MG63 (cell line): ENCODE measurements at regions not wholly inside any gene's neighbourhood (a gene's known extent, or its start where the extent isn't known, plus 50 kb on each side); places are given as distances from the start of the nearest gene placed in this dataset.

Source experiments
- DNase-seq: peaks from one replicate; pipeline ENCODE4 v3.0.0-alpha.2; 2020
- H3K27me3 ChIP-seq: fragments of 250-450 bp; sonication (Bioruptor Pico); 2 replicates; pipeline ENCODE4 v1.5.1; 2020; ENCODE audit warnings: mild to moderate bottlenecking, moderate library complexity
- H3K36me3 ChIP-seq: fragments of 250-450 bp; sonication (Bioruptor Pico); 2 replicates; pipeline ENCODE4 v1.5.1; 2020; ENCODE audit warnings: mild to moderate bottlenecking, moderate library complexity
- H3K4me3 ChIP-seq: fragments of 250-450 bp; sonication (Bioruptor Pico); 2 replicates; pipeline ENCODE4 v1.5.1; 2020; ENCODE audit warnings: mild to moderate bottlenecking, moderate library complexity
- H3K9me3 ChIP-seq: fragments of 250-450 bp; sonication (Bioruptor Pico); 2 replicates; pipeline ENCODE4 v1.5.1; 2020; ENCODE audit warnings: mild to moderate bottlenecking, moderate library complexity

GRCh38 chr5:9927521-9927997, 297.4 kb upstream of the TAS2R1 start:
- H3K9me3 ChIP-seq = peaks cover 16% of the 10 kb centered on the region
- H3K36me3 ChIP-seq = peaks cover 7% of the 10 kb centered on the region; the same call in 1 of the 2 replicates
- no peak for DNase-seq
- H3K4me3 ChIP-seq = no peak overlapping the region
- no peaks in the 10 kb centered on the region for H3K27me3 ChIP-seq

GRCh38 chr5:9927106-9927505, 297.0 kb upstream of the TAS2R1 start:
- peaks cover 7% of the 10 kb centered on the region; the same call in 1 of the 2 replicates for H3K36me3 ChIP-seq

GRCh38 chr5:9924614-9925013, 294.5 kb upstream of the TAS2R1 start:
- no peaks in the 10 kb centered on the region for H3K27me3 ChIP-seq
- peak; percentile 67 for DNase-seq
- H3K4me3 ChIP-seq = no peak overlapping the region
- peaks cover 7% of the 10 kb centered on the region; the same call in 1 of the 2 replicates for H3K36me3 ChIP-seq
- peaks cover 21% of the 10 kb centered on the region for H3K9me3 ChIP-seq

More at GRCh38 chr5:9927106-9927505, 297.0 kb upstream of the TAS2R1 start:
- Histone ChIP-seq H3K27me3 (no peaks in the 10 kb centered on the region), H3K9me3 (peaks cover 20% of the 10 kb centered on the region), H3K4me3 (no peak overlapping the region)
- no peak for DNase-seq

GRCh38 chr5:9922719-9923118, 292.6 kb upstream of the TAS2R1 start:
- Histone ChIP-seq H3K27me3 (no peaks in the 10 kb centered on the region), H3K4me3 (no peak overlapping the region), H3K9me3 (peaks cover 21% of the 10 kb centered on the region), H3K36me3 (peaks cover 7% of the 10 kb centered on the region; the same call in 1 of the 2 replicates)
- DNase-seq = no peak

- no peak overlapping the region for H3K4me3 ChIP-seq
- DNase-seq = no peak
- H3K9me3 ChIP-seq = peaks cover 21% of the 10 kb centered on the region
- no peaks in the 10 kb centered on the region for H3K27me3 ChIP-seq
- peaks cover 7% of the 10 kb centered on the region; the same call in 1 of the 2 replicates for H3K36me3 ChIP-seq
These were observed 290.5 kb upstream of the TAS2R1 start for GRCh38 chr5:9920697-9921096.

- H3K4me3 ChIP-seq = no peak overlapping the region
- H3K9me3 ChIP-seq = peaks cover 21% of the 10 kb centered on the region
- no peaks in the 10 kb centered on the region for H3K27me3 ChIP-seq
- no peak for DNase-seq
- H3K36me3 ChIP-seq = peaks cover 7% of the 10 kb centered on the region; the same call in 1 of the 2 replicates
These were observed 289.3 kb upstream of the TAS2R1 start for GRCh38 chr5:9919306-9920030.

DNA sequence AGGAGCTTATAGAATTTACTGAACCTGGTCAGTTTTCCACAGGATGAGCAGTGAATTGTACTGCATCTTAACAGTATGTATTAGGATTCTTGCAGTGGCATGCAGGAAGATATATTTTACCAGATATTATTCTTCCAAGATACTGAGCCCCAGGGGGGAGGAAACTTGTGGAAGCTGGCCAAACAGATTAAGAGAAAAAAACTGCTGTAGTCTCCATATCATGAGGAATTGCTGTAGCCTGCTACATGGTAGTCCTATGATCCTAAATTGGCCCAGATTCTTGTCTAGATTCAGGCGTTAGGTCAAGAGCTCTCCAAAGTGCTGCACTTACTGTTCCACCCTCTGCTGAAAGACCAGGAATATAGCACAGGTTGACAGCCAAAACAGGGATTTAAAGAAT, 275.5 kb upstream of the TAS2R1 start:
- no peak for DNase-seq
- Histone ChIP-seq H3K4me3 (no peak overlapping the region), H3K36me3 (no peaks in the 10 kb centered on the region), H3K27me3 (no peaks in the 10 kb centered on the region), H3K9me3 (peaks cover 7% of the 10 kb centered on the region)

DNA sequence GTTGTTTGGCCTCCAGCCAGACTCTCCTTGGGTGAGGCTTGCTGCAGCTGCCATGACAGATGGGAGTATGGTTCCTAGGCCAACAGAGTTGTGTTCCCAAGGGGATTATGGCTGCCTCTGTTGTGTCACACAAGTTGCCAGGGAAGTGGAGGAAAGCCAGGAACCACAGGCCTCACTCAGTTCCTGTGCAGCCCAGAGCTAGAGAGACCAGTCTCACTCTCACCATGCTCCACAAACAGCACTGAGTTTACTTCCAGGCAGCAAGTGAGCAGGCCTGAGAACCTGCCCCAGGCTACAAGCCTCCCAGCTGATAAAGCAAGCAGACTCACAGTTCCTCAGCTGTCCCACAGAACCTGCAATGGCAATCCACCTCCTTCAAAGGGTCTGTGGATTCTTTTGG, 273.6 kb upstream of the TAS2R1 start:
- no peaks in the 10 kb centered on the region for H3K27me3 ChIP-seq
- H3K9me3 ChIP-seq = peaks cover 7% of the 10 kb centered on the region
- H3K4me3 ChIP-seq = no peak overlapping the region
- no peaks in the 10 kb centered on the region for H3K36me3 ChIP-seq
- DNase-seq = peak; percentile 58

DNA sequence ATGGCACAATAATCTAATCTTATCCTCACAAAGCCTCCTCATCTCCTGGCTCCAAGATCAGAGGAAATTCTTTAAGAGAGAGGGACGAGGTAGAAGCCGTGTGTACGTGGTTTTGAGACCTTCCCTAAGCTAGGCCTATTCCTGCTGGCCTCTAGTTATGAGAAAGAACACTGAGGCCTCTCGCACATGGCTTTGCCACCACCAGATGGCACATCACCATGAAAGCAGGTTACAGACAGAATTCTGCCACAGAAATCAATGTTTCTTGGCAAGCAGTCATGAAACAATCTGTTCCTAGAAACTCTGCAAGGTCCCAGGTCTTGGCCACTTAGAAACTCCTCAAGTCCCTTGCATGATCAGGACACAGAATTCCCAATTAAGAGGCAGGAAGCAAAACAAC, 268.2 kb upstream of the TAS2R1 start:
- DNase-seq = peak; percentile 58
- Histone ChIP-seq H3K36me3 (no peaks in the 10 kb centered on the region), H3K4me3 (no peak overlapping the region), H3K27me3 (no peaks in the 10 kb centered on the region), H3K9me3 (peaks cover 5% of the 10 kb centered on the region)

- no peak for DNase-seq
- Histone ChIP-seq H3K36me3 (no peaks in the 10 kb centered on the region), H3K27me3 (no peaks in the 10 kb centered on the region), H3K4me3 (no peak overlapping the region), H3K9me3 (peaks cover 5% of the 10 kb centered on the region)
These were observed 265.1 kb upstream of the TAS2R1 start for GRCh38 chr5:9895302-9895645.

DNA sequence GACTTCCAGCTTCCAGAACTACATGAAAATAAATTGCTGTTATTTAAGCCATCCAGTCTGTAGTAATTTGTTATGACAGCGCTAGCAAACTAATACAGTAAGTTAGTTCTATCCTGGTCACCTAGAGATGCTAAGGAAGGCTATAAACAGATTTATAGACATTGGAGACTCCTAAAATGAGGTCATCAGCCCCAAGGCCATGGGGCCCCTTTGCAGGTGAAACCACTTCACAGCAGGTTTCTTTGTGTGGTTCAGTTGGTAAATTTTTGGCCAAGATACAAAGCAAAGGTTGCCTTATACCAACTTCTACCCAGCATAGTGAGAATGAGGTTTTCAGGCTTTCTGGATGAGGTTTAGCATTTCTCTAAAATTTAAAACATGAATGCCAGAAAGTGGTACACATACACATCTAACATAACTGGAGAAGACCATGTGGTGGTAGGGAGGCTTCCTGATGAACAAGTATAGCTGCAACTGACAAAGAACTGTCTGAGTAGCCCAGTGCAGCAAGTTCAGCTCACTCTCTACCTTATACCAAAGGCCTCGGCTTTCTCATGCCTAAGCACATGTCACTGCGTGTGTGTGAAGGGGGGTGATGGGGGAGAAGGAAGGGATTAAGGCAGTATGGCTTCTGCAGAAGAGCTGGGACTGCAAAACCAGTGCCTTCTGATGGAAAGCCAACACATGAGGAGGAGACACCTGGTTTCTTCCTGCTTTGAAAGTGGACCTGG, 264.6 kb upstream of the TAS2R1 start:
- peaks cover 5% of the 10 kb centered on the region for H3K9me3 ChIP-seq
- no peak overlapping the region for H3K4me3 ChIP-seq
- H3K27me3 ChIP-seq = no peaks in the 10 kb centered on the region
- DNase-seq = no peak
- no peaks in the 10 kb centered on the region for H3K36me3 ChIP-seq

DNA sequence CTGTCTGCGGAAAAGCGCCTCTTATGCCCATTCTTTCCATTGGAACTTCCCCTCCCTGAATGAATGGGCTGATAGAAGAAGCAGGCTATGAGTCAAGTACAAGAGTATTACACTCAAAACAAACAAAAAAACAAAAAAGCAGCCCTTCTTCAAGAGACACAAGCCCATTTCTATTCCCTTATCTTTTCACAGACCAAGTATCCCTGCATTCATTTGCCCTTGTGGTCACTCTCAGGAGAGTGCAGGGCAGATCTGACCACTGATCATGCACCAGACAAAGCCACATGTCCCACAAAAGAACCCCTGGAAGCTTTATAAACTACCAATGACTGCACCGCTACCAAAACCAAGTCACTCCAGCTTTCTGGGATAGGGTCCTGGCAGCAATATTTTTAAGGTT, 262.5 kb upstream of the TAS2R1 start:
- H3K9me3 ChIP-seq = peaks cover 5% of the 10 kb centered on the region
- no peak overlapping the region for H3K4me3 ChIP-seq
- H3K27me3 ChIP-seq = no peaks in the 10 kb centered on the region
- no peak for DNase-seq
- H3K36me3 ChIP-seq = no peaks in the 10 kb centered on the region

- Histone ChIP-seq H3K4me3 (no peak overlapping the region), H3K36me3 (no peaks in the 10 kb centered on the region), H3K9me3 (peaks cover 5% of the 10 kb centered on the region), H3K27me3 (no peaks in the 10 kb centered on the region)
- no peak for DNase-seq
These were observed 259.4 kb upstream of the TAS2R1 start for GRCh38 chr5:9889511-9889910.

GRCh38 chr5:9888501-9888901, 258.4 kb upstream of the TAS2R1 start:
- H3K4me3 ChIP-seq = no peak overlapping the region
- no peaks in the 10 kb centered on the region for H3K27me3 ChIP-seq
- DNase-seq = peak; percentile 92
- no peaks in the 10 kb centered on the region for H3K36me3 ChIP-seq
- H3K9me3 ChIP-seq = peaks cover under 1% of the 10 kb centered on the region; the same call in 1 of the 2 replicates

GRCh38 chr5:9885164-9885563, 255.0 kb upstream of the TAS2R1 start:
- Histone ChIP-seq H3K4me3 (no peak overlapping the region), H3K9me3 (peaks cover 9% of the 10 kb centered on the region), H3K36me3 (no peaks in the 10 kb centered on the region), H3K27me3 (no peaks in the 10 kb centered on the region)
- no peak for DNase-seq

- no peaks in the 10 kb centered on the region for H3K27me3 ChIP-seq
- H3K4me3 ChIP-seq = no peak overlapping the region
- no peaks in the 10 kb centered on the region for H3K36me3 ChIP-seq
- H3K9me3 ChIP-seq = peaks cover 9% of the 10 kb centered on the region
- DNase-seq = no peak
These were observed 248.1 kb upstream of the TAS2R1 start for GRCh38 chr5:9878206-9878605.

DNA sequence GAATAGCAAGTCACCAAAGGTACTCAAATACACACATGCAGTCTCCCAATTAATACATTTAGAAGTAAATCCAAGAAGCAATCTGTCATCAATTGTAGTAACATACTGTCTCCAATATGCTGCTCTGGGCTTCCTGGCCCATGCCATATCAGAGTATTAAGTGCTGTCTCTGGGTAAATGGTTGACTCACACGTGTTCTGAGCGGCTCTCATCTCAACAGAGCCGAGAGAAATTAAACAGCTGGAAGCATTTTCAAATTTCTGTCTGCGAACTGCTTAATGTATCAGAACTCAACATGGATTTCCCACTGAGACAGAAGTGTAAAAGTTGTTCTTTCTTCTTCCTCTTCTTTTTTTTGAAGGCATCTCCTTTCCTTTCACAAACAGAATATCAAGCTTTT, 247.3 kb upstream of the TAS2R1 start:
- DNase-seq = peak; percentile 12
- H3K9me3 ChIP-seq = peaks cover 11% of the 10 kb centered on the region

DNA sequence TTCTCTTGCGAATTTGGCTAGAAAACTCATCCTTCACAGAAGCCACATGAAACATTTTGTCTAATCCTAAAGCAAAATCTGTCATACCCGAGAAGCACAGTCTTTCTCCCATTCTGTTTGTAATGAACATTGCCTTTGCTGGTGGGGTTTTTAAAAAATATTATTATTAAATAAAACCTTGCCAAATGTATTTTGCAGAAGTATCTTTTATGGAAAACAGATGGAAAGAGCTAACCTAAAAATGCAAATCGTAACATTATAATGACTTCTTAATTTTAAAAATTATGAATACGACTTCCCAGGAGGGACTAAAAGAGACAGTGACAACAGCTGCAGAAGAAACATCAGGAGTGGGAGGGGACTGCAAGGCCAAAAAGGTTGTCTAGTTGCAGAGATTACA, 246.3 kb upstream of the TAS2R1 start:
- H3K4me3 ChIP-seq = no peak overlapping the region

More for the DNA sequence above, 247.3 kb upstream of the TAS2R1 start:
- H3K4me3 ChIP-seq = no peak overlapping the region
- no peaks in the 10 kb centered on the region for H3K27me3 ChIP-seq
- no peaks in the 10 kb centered on the region for H3K36me3 ChIP-seq

More for the DNA sequence above, 246.3 kb upstream of the TAS2R1 start:
- Histone ChIP-seq H3K27me3 (no peaks in the 10 kb centered on the region), H3K9me3 (peaks cover 5% of the 10 kb centered on the region), H3K36me3 (no peaks in the 10 kb centered on the region)
- no peak for DNase-seq
